Inflammatory macrophage treated with lipopolysaccharide for 4 hours (primary cell): ENCODE measurements at regions not wholly inside any gene's neighbourhood (a gene's known extent, or its start where the extent isn't known, plus 50 kb on each side); places are given as distances from the start of the nearest gene placed in this dataset.
"Not testable (repeated sequence)": the region's sequence is repeated elsewhere in the genome, so short reads cannot be mapped to it uniquely, and the experiment has no call there.

Experiments used
- DNase-seq: peaks from one replicate; pipeline ENCODE4 v3.0.0-alpha.2; 2020

GRCh38 chr6:66516377-66516776, 809.4 kb upstream of the EYS start:
- DNase-seq, result no peak

- no peak for DNase-seq
Observed at GRCh38 chr6:66508433-66508832, 801.4 kb upstream of the EYS start.

DNA sequence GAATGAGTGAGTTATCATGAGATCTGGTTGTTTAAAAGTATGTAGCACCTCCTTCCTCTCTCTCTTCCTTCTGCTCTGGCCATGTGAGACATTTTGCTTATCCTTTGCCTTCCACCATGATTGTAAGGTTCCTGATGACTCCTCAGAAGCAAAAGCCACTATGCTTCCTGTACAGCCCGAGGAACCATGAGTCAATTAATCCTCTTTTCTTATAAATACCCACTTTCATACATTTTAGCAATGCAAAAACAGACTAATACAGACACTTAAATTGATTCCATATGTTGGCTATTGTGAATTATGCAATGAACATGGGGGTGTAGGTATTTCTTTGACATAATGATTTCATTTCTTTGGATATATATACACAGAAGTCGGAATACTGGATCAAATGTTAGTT, 792.8 kb upstream of the EYS start:
- no peak for DNase-seq

- no peak for DNase-seq
Observed at GRCh38 chr6:66496659-66497058, 789.6 kb upstream of the EYS start.

DNA sequence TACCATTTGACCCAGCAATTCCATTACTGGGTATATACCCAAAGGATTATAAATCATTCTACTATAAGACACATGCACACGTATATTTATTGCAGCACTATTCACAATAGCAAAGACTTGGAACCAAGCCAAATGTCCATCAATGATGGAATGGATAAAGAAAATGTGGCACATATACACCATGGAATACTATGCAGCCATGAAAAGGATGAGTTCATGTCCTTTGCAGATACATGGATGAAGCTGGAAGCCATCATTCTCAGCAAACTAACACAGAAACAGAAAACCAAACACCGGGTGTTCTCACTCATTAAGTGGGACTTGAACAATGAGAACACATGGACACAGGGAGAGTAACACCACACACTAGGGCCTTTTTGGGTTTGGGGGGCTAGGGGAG, 787.6 kb upstream of the EYS start:
- not testable (repeated sequence) for DNase-seq

DNA sequence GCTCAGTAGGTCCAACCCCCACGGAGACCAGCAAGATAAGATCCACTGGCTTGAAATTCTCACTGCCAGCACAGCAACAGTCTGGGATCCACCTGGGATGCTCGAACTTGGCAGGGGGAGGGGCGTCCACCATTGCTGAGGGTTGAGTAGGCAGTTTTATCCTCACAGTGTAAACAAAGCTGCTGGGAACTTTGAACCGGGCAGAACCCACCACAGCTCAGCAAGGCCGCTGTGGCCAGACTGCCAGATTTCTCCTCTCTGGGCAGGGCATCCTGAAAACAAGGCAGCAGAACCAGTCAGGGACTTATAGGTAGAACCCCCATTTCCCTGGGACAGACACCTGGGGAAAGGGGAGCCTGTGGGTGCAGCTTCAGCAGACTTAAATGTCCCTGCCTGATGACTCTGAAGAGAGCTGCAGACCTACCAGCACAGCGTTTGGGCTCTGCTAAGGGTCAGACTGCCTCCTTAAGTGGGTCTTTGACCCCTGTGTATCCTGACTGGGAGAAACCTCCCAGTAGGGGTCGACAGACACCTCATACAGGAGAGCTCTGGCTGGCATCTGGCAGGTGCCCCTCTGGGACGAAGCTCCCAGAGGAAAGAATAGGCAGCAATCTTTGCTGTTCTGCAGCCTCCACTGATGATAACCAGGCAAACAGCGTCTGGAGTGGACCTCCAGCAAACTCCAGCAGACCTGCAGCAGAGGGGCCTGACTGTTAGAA, 782.4 kb upstream of the EYS start:
- DNase-seq, result no peak

- DNase-seq, result no peak
Observed at GRCh38 chr6:66481216-66481615, 774.2 kb upstream of the EYS start.

DNA sequence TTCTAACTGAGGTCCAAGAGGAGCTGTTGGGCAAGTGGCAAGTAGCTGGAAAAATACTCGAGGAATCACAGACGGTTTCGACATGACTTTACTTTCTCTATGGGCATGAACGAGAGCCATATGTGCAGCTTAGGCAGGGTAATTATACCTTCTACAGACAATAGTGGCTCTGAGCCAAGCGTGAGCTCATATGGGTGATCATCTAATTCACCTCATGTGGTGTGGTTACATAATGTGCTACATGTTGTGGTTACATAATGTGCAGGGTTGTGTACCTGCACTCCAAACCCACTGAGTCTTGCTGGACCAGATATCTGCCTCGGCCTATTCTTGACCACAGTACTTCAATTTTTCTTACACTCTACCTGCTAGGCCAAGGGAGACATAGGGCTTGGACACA, 771.7 kb upstream of the EYS start:
- no peak for DNase-seq

DNA sequence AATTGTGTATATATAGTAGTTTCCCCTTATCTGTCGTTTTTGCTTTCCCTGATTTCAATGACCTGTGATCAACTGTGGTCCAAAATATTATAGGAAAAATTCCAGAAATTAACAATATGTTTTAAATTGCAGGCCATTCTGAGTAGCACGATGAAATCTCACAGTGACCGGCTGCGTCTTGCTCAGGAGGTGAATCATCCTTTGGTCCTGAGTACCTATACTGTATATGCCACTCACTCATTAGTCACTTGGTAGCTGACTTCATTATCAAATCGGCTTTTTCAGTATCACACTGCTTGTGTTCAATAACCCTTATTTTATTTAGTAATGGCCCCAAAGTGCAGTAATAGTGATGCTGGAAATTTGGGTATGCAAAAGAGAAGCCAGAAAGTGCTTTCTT, 728.3 kb upstream of the EYS start:
- no peak for DNase-seq

DNA sequence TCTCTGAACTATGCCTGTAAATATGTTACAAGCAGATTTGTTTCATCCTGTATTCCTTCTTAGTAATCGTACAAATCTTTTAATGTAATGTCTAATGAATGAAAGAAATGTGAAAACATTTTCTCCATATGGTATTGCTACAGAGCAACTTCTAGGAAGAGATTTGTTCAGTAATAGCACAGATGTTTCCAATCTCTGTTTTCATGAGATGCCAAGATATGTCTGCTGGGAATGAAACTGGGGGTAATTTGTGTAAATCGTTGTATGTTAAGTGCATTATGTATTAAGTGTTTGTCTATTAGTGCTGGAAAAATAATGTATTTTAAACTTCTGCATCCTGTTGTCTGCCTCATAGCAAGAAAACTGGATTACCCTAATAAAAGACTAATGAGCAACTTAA, 722.2 kb upstream of the EYS start:
- no peak for DNase-seq

DNA sequence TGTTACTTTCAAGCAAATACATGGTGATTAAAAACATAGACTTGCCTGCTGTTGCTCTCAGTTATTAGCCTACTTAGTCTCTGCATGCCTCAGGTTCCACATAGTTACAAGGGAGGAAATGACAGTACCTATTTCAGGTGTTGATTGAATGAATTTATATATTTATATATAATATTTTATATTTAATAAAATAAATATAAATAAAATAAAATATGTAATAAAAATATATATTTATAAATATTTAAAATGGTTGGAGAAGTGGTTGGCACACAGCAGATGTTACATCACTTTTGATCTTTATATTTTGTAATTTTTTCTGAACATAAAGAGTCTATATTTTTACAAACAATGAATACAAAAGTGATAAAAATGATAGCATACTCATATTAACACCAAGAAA, 716.0 kb upstream of the EYS start:
- DNase-seq, result no peak

DNA sequence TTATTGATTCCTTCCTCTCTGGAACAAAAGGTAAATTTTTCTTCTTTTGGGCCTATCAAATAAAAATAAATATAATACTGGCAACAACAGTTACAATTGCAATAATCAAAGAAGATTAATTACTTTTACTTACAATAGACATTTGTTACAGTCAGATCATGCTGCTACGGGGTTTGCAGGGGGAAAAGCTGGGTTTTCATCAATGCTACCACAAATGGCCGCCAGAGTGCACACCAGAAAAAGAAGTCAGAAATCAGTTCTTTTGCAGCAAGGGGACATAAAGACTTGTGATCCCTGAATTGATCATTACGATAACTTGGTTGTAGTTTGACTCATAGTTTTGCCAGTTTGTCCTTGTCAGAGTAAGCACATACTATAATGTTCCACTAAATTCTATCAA, 714.5 kb upstream of the EYS start:
- no peak for DNase-seq

- no peak for DNase-seq
Observed at GRCh38 chr6:66418906-66419305, 711.9 kb upstream of the EYS start.

- DNase-seq, result no peak
Observed at GRCh38 chr6:66403966-66404365, 696.9 kb upstream of the EYS start.

DNA sequence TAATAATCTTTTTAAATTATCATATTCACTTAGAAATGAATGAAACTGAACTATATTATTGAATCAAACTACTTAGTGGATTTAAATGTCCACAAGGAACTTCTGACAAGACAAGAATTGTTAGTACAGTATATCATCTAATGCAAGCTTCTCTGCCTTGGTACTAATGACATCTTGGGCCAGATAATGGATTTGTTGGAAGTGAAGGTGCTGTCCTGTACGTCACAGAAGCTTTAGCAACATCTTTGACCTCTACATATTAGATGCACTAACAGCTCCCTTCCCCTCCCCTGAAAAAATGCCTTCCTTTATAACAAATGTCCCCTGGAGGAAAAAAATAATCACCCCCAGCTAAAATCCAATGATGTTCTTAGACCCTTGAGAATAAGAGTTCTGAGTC, 695.8 kb upstream of the EYS start:
- DNase-seq, result no peak

DNA sequence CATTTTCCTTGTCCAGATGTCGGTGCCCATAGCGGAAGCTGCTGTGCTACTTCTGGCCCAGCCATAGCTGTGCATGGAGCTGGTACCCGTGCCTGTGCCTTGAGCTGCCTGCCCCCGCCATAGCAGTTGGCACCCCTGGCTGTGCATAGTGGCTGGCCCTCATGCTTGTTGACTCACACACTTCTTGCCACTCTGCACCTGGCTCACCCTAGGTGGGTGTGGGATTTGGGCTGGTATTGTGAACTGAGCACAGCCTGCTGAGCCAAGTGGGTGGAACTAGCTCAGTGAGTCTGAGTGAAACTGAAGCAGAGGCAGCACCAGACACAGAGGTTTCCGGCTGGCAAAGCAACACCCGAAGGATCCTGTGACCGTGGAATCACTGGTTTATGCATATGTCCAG, 689.5 kb upstream of the EYS start:
- no peak for DNase-seq

GRCh38 chr6:66396145-66396544, 689.1 kb upstream of the EYS start:
- DNase-seq, result no peak

DNA sequence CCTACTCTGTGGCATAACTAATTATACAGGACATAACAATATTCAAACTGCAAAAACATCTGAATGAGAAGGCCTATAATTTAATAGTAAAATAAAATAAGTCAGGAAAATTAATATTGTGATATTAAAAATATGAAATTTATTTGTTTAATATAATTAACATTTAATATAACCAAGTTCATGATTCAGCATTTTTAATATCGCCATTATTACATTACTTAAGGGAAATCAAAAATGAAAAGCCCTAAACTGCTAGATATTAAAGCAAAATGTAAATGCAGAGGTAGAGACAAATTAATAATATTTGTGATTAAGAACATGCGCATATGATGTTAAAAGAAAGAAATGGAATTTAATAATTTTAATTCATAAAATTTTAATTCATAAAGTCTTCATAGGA, 683.4 kb upstream of the EYS start:
- DNase-seq, result no peak

GRCh38 chr6:66376001-66376400, 669.0 kb upstream of the EYS start:
- DNase-seq, result no peak

- DNase-seq, result no peak
Observed at GRCh38 chr6:66369407-66369806, 662.4 kb upstream of the EYS start.

GRCh38 chr6:66362888-66363287, 655.9 kb upstream of the EYS start:
- no peak for DNase-seq

- no peak for DNase-seq
Observed at GRCh38 chr6:66361886-66362285, 654.9 kb upstream of the EYS start.

- DNase-seq, result no peak
Observed at GRCh38 chr6:66357781-66358180, 650.8 kb upstream of the EYS start.

- DNase-seq, result no peak
Observed at GRCh38 chr6:66355471-66355870, 648.4 kb upstream of the EYS start.

DNA sequence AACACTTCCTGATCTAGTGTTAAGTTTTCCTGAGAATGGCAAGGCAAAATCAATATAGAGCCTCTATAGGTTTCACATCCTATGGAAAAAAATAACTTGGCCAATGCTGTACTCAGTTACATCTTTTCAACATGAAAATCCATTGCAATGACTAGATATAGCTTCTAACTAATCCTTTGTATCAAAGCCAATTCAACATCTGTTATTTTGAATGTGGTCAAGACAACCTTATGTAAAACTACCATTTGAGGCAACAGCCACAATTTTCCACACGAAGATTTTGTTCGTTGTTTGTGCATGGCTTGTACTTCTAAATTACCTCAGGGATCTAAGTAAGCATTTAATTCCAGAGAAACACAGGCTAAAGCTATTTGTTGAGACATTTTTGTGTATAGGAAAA, 637.8 kb upstream of the EYS start:
- no peak for DNase-seq

DNA sequence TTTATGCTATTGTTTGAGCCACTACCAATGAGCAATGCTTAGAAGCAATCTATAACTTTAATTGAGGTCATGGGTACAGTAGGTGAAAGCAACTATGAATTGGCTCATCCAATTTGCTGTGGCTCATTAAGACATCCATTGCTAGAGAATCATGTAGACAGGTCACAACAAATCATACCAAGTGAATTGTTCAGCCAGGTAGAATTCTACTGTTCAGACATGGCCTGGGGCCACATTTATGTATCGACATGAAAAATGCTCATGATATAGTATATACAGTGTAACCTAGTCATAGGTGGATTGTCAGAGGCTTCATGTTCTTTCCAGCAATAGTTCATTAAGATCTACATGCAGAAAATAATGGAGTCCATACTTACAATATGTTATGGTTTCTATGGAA, 633.7 kb upstream of the EYS start:
- DNase-seq, result no peak
